Stomach (tissue), 8 donors: ENCODE measurements at regions not wholly inside any gene's neighbourhood (a gene's known extent, or its start where the extent isn't known, plus 50 kb on each side); places are given as distances from the start of the nearest gene placed in this dataset.
A peak's percentile ranks its signal among the peaks of the same experiment; 100 is the strongest.

Experiments used
- DNase-seq, 2 donors: peaks; one replicate each; pipeline versions ENCODE4 v3.0.0 to v3.0.0-alpha.2; 2013 to 2019
- H3K27ac ChIP-seq, 5 donors: fragments of 200-600 bp in 4 of 5; sonication (generic) in 4 of 5; one replicate each; pipeline ENCODE4 v1.5.1; 2013 to 2019; ENCODE audit warnings: mild to moderate bottlenecking in 1 of 5, moderate library complexity in 1 of 5
- H3K27me3 ChIP-seq, 3 donors: fragments of 200-600 bp; sonication (generic); one replicate each; pipeline ENCODE4 v1.5.1; 2017 to 2019; ENCODE audit warnings: mixed run types in 1 of 3
- H3K36me3 ChIP-seq, 4 donors: fragments of 200-600 bp; sonication (generic); 1 replicate in 3 of 4; 2 replicates in 1 of 4; pipeline ENCODE4 v1.5.1; 2016 to 2019
- H3K4me1 ChIP-seq, 4 donors: fragments of 200-600 bp; sonication (generic); one replicate each; pipeline ENCODE4 v1.5.1; 2016 to 2019
- H3K4me3 ChIP-seq, 4 donors: fragments of 200-600 bp; sonication (generic) in 3 of 4; one replicate each; pipeline ENCODE4 v1.5.1; 2016 to 2019; ENCODE audit warnings: mild to moderate bottlenecking in 1 of 4
- H3K9me3 ChIP-seq, 4 donors: fragments of 200-600 bp; sonication (generic); one replicate each; pipeline ENCODE4 v1.5.1; 2016 to 2019
- EP300 ChIP-seq: sonication (generic); formaldehyde crosslinking; IDR thresholded peaks from one replicate; pipeline ENCODE4 v1.6.1; 2017; ENCODE audit warnings: antibody characterized with exemption
- POLR2A ChIP-seq, 4 donors: fragments of 450-650 bp; IDR thresholded peaks; one replicate each; pipeline ENCODE4 v1.6.1; 2016; ENCODE audit warnings: antibody characterized with exemption in 4 of 4, control low read depth in 2 of 4, mild to moderate bottlenecking in 1 of 4, moderate library complexity in 1 of 4
- POLR2AphosphoS5 ChIP-seq, 3 donors: sonication (generic); formaldehyde crosslinking; IDR thresholded peaks; one replicate each; pipeline ENCODE4 v1.6.1; 2016; ENCODE audit warnings: antibody characterized with exemption in 3 of 3
- WGBS, 5 donors: extraction: QIAGEN DNeasy Blood & Tissue Kit in 3 of 5; methylation state at CpG; one replicate each; pipeline versions ENCODE4 v1.1.5 to v1.1.7; 2013 to 2018; 5-methylcytosine and 5-hydroxymethylcytosine counted together
- intact Hi-C: fragments of 100-400 bp; cut with DNase I; formaldehyde crosslinking; loops from one replicate; pipeline ENCODE4 v1.15.1; 2023; ENCODE audit warnings: low total_unique reads
- TF ChIP-seq, protein P1 (sequence below), 7 experiments: fragments of 450-650 bp in 4 of 7; fragments of 200-600 bp in 3 of 7; sonication (generic) in 3 of 7; IDR thresholded peaks; one replicate each; pipeline ENCODE4 v1.5.1; 2016 to 2019; ENCODE audit warnings: antibody characterized with exemption in 7 of 7, control low read depth in 2 of 7, mild to moderate bottlenecking in 1 of 7
- donor health status: healthy with polysubstance abuse.
- donor health status: Bipolar disorder and iron deficiency.
- donor health status: healthy.

DNA sequence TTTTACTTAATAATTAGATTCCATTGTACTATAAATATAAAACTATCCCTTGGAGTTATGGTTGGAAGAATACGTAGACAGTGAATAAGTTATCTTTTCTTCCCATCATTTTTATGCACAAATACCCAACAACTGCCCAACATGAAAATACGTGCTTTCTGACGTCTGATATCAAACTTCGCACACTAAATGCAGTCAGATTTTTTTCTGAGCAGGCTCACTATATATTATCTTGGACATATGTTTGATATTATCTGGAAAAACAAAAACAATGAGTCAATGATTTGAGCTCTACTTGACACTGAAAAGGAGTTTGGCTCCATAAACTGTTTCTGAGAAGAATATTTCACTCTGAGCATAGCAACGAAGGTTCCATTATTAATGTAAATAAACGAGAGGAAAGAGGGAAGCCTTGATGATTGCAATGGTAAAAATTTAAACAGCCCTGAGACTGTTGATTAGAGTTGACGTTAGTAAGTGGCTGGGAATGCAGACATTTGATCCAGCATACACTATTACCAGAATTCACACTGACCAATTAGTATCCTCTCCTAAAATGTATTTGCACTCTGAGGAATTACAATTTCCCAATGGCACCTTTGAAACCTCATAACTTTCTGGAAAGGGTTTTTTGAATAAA lies 1090.0 kb downstream of the EPHA7 start:
- no peak overlapping the region for H3K4me3 ChIP-seq
- no peaks in the 10 kb centered on the region for H3K9me3 ChIP-seq
- TF ChIP-seq, protein P1, sequence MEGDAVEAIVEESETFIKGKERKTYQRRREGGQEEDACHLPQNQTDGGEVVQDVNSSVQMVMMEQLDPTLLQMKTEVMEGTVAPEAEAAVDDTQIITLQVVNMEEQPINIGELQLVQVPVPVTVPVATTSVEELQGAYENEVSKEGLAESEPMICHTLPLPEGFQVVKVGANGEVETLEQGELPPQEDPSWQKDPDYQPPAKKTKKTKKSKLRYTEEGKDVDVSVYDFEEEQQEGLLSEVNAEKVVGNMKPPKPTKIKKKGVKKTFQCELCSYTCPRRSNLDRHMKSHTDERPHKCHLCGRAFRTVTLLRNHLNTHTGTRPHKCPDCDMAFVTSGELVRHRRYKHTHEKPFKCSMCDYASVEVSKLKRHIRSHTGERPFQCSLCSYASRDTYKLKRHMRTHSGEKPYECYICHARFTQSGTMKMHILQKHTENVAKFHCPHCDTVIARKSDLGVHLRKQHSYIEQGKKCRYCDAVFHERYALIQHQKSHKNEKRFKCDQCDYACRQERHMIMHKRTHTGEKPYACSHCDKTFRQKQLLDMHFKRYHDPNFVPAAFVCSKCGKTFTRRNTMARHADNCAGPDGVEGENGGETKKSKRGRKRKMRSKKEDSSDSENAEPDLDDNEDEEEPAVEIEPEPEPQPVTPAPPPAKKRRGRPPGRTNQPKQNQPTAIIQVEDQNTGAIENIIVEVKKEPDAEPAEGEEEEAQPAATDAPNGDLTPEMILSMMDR (IDR thresholded peaks at IDR 0.05): no peak
- TF ChIP-seq EP300 (no peak), POLR2AphosphoS5 (IDR thresholded peaks at IDR 0.05) (no peak), POLR2A (IDR thresholded peaks at IDR 0.05) (no peak)
- H3K27ac ChIP-seq: no peak overlapping the region
- intact Hi-C loops: no loop called here
- no peaks in the 10 kb centered on the region for H3K4me1 ChIP-seq
- 43 to 63% (median 58%) methylated on average over 7 of the region's 7 CpGs for WGBS, 5 donors
- peak in 1 of 2 donors; percentile 6 for DNase-seq
- no peaks in the 10 kb centered on the region for H3K36me3 ChIP-seq
- no peaks in the 10 kb centered on the region for H3K27me3 ChIP-seq

DNA sequence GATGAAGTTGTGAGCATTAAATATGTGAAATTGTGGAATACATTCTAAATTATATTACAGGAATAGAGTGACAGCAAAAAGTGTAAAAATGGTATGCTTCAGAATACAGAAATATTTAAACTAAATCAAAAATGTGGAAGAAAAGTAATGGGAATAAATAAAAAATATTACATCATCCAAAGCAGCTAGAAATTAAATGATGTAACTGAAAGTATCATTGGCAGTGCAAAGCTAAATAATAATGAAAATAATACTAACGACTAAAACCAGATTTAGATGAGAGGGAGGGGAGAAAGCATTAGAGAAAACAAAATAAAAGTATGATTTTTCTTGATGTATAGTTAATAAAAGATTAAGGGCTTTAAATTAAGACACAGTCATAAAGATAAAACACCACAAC lies 1104.0 kb downstream of the EPHA7 start:
- Histone ChIP-seq H3K27me3 (no peaks in the 10 kb centered on the region), H3K4me3 (no peak overlapping the region), H3K36me3 (no peaks in the 10 kb centered on the region), H3K4me1 (no peaks in the 10 kb centered on the region), H3K9me3 (no peaks in the 10 kb centered on the region), H3K27ac (no peak overlapping the region)
- no peak for DNase-seq
- WGBS, 5 donors: 70 to 85% (median 78%) methylated on average over 1 of the region's 1 CpG
- intact Hi-C loops: no loop called here
- TF ChIP-seq EP300: no peak
- no peak for TF ChIP-seq POLR2A (IDR thresholded peaks at IDR 0.05)
- TF ChIP-seq, protein P1 (IDR thresholded peaks at IDR 0.05): no peak
- no peak for TF ChIP-seq POLR2AphosphoS5 (IDR thresholded peaks at IDR 0.05)

DNA sequence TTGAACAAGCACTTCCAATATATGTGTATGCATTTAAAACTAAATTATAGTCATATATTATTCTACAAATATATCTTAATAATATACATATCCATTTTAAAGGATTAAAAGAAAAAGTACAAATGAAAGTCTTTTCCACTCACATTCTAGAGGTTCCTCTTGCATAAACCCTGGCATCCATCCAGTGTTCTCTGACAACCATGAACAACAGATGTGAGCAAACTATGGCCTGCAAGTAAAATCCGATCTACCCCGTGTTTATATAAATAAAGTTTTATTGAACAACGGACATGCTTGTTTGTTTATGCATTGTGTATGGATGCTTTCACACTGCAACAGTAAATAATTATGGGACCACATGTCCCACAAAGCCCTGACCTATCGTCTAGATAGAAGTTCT lies 1122.3 kb downstream of the EPHA7 start:
- Histone ChIP-seq H3K27me3 (no peaks in the 10 kb centered on the region), H3K4me3 (no peak overlapping the region), H3K4me1 (no peaks in the 10 kb centered on the region), H3K27ac (no peak overlapping the region), H3K9me3 (peaks cover 0 to 8% (median 0%) of the 10 kb centered on the region in 4 donors), H3K36me3 (no peaks in the 10 kb centered on the region)
- intact Hi-C loops: no loop called here
- TF ChIP-seq, protein P1 (IDR thresholded peaks at IDR 0.05): no peak
- TF ChIP-seq POLR2A (IDR thresholded peaks at IDR 0.05) (no peak), EP300 (no peak), POLR2AphosphoS5 (IDR thresholded peaks at IDR 0.05) (no peak)
- no peak for DNase-seq
- WGBS, 5 donors: 58 to 78% (median 74%) methylated on average over 4 of the region's 4 CpGs

DNA sequence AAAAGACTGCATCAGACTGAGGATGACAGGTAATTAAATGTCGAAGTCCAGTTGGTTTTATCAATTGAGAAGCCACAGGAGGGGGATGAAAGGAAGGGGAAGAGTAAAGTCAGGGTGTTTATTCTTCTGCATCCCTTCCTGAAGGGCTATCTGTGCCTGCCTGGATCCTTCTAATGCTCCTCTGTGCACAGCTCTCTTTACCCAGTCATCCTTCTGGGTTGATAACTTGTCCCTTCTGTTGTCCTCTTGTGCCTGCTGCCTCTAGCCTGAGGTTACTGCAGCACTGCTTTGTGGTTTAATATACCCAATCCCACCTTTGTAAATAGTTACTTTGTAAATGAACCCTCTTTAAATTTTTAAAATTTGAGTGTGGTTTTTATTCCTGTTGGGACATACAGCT lies 1127.3 kb downstream of the EPHA7 start:
- H3K9me3 ChIP-seq: no peaks in the 10 kb centered on the region
- H3K27ac ChIP-seq: no peak overlapping the region
- H3K27me3 ChIP-seq: no peaks in the 10 kb centered on the region
- WGBS, 5 donors: 39 to 53% (median 51%) methylated on average over 1 of the region's 1 CpG
- H3K4me3 ChIP-seq: no peak overlapping the region
- H3K4me1 ChIP-seq: no peaks in the 10 kb centered on the region
- H3K36me3 ChIP-seq: no peaks in the 10 kb centered on the region
- no peak for DNase-seq
- TF ChIP-seq POLR2AphosphoS5 (IDR thresholded peaks at IDR 0.05): no peak
- TF ChIP-seq, protein P1 (IDR thresholded peaks at IDR 0.05): no peak
- no peak for TF ChIP-seq EP300
- TF ChIP-seq POLR2A (IDR thresholded peaks at IDR 0.05): no peak
- intact Hi-C loops: no loop called here
